HG02798 (cell line): ENCODE measurements at regions not wholly inside any gene's neighbourhood (a gene's known extent, or its start where the extent isn't known, plus 50 kb on each side); places are given as distances from the start of the nearest gene placed in this dataset.
"Not testable (repeated sequence)": the region's sequence is repeated elsewhere in the genome, so short reads cannot be mapped to it uniquely, and the experiment has no call there.

Experiments
- ATAC-seq: cut with Tn5 transposase; IDR thresholded peaks from one replicate; pipeline ENCODE4 v1.9.1; 2021; ENCODE audit warnings: mild to moderate bottlenecking; ENCODE audit not compliant: unreplicated experiment, poor library complexity

- ATAC-seq = no peak
These were observed 542.1 kb downstream of the XYLT1 start for GRCh38 chr16:16928532-16929109.

- no peak for ATAC-seq
These were observed 540.3 kb downstream of the XYLT1 start for GRCh38 chr16:16930309-16931000.

- no peak for ATAC-seq
These were observed 536.9 kb downstream of the XYLT1 start for GRCh38 chr16:16933861-16934260.

- no peak for ATAC-seq
These were observed 536.1 kb downstream of the XYLT1 start for GRCh38 chr16:16934660-16935059.

- not testable (repeated sequence) for ATAC-seq
These were observed 534.9 kb downstream of the XYLT1 start for GRCh38 chr16:16935909-16936308.

- ATAC-seq = no peak
These were observed 533.2 kb downstream of the XYLT1 start for GRCh38 chr16:16937576-16937975.

- no peak for ATAC-seq
These were observed 532.8 kb downstream of the XYLT1 start for GRCh38 chr16:16938009-16938408.

GRCh38 chr16:16938980-16939379, 531.8 kb downstream of the XYLT1 start:
- no peak for ATAC-seq

- ATAC-seq = no peak
These were observed 530.4 kb downstream of the XYLT1 start for GRCh38 chr16:16940351-16940750.

GRCh38 chr16:16942849-16943248, 527.9 kb downstream of the XYLT1 start:
- ATAC-seq = not testable (repeated sequence)

GRCh38 chr16:16945207-16945606, 525.6 kb downstream of the XYLT1 start:
- no peak for ATAC-seq

GRCh38 chr16:16956376-16956775, 514.4 kb downstream of the XYLT1 start:
- no peak for ATAC-seq

GRCh38 chr16:16960785-16961184, 510.0 kb downstream of the XYLT1 start:
- no peak for ATAC-seq

GRCh38 chr16:16966439-16966838, 504.3 kb downstream of the XYLT1 start:
- ATAC-seq = no peak

GRCh38 chr16:16971042-16971441, 499.7 kb downstream of the XYLT1 start:
- no peak for ATAC-seq

- ATAC-seq = no peak
These were observed 497.9 kb downstream of the XYLT1 start for GRCh38 chr16:16972831-16973230.

- no peak for ATAC-seq
These were observed 496.8 kb downstream of the XYLT1 start for GRCh38 chr16:16973707-16974591.

- no peak for ATAC-seq
These were observed 488.1 kb downstream of the XYLT1 start for GRCh38 chr16:16982614-16983013.

GRCh38 chr16:16983582-16983981, 487.2 kb downstream of the XYLT1 start:
- no peak for ATAC-seq

GRCh38 chr16:16984091-16984490, 486.7 kb downstream of the XYLT1 start:
- not testable (repeated sequence) for ATAC-seq

- no peak for ATAC-seq
These were observed 485.1 kb downstream of the XYLT1 start for GRCh38 chr16:16985707-16986106.
